ENCODE measurements at regions not wholly inside any gene's neighbourhood (a gene's known extent, or its start where the extent isn't known, plus 50 kb on each side); places are given as distances from the start of the nearest gene placed in this dataset.
A peak's percentile ranks its signal among the peaks of the same experiment; 100 is the strongest.

DNA sequence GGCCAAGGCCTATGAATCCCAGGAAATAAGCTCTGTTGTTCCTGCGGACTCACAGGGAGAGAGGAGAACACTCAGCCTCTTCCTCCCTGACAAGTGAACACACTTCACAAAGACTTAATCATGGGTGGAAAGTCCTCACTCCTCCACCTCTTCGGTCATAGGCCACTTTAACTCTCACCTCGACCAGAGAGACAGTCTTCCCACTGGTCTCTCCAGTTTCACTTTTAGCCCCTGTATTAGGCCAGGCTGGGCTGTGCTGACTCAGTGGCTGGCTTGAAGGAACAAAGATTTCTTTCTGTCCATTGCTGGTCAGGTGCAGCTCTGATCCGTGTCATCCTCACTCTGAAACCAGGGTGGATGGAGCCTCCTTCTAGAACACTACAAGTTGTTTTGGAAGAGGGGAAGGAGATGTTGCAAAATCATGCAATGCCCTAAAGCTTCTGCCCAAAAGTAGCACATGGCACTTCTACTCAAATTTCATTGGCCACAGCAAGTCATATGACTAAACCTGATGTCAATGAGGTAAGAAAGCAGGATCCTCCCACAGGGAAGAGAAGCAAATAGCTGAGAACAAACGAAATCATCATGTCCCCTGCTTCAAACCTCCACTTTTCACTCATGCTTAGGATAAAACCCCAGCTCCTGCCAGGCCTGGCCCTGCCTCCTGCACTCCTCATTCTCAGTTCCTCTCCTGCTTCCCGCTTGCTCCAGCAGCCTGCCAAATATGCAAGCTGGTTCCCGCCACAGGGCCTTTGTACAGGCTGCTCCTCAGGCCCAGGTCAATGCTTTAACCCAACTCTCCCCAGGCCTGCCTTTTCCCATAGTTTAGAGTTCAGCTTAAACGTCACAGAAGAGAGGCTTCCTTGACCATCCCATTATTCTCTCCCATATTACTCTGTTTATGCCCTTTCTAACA, 150.5 kb upstream of the RUNX3 start:
- no peak for DNase-seq

DNA sequence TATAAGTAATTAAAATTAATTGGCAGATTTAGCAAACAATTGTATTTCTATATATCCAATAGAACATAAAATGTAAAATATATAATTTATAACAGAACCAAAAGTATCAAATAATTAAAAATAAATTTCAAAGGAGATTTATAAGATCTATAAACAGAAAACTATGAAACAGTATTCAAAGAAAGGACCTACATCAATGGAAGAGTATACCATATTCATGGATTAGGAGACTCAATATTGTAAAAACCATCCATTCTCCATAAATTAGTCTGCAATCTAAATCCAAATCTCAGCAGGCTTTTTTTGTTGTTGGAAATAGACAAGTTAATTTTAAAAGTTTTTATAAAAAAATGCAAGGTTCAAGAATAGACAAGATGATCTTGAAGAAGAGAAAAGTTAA, 149.0 kb upstream of the RUNX3 start:
- no peak for DNase-seq

DNA sequence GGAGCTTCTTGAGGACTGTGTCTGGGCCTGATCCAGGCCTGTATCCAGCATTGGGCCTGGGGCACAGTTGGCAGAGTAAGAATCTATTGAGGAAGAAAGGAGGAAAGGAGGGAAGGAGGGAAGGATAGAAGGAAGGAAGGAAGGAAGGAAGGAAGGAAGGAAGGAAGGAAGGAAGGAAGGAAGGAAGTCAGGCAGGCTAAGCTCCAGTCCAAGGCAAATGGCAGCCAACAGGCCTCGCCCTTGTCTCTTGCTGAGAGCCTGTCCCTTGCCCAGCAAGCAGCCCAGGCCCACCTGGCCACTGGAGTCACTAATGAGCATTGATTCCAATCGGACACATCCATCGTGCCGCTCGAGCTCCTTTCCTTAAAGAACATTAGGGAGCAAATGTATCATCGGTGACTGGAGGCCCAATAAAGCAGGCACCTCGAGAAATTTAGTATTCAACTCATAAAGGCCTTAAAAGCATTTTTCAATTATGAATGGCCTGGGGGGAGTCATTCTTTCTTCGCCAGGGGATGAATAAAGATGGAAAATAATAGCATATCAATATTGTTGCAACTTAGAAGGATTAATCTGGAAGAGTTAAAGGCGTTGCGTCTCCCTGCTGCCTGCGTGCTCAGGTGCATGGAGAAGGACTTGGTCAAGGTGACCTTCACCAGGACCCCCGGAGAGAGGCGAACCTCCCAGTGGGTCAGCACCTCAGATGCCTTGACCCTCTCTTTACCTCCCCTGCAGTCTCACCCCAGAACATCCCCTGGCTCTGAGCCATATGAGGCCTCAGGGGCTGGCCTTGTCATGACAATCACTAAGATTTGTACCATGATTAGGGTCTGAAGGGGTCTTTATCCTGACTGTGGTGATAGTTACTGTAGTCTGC, 144.5 kb upstream of the RUNX3 start:
- DNase-seq = no peak

DNA sequence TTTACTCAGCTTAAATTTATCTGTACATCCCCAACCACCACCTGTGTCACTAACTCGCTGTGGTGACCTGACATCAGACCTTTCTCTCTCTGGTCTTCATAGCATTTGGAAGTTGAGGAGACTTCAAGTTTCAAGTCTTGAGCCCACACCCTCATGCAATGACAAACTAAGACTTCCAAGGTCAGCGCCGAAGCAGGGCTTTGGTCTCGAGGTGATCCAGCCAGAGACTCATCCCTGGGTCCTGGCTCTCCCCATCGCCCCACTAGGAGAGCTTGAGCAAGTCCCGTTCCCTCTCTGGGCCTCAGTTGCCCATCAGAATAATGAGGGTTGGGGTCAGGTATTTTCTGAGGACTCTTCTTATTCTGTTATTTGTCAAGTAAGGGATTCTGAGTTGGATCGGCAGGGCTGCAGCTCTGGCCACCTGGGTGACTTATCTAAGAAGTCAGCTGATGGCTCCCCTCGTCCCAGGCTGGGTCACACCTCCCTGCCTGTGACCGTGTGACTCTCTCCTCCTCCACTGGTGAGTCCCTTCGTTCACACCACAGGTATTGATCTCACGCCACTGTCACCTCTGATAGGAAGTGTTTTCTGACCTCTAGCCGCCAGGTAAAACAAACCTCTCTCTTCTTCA, 143.7 kb upstream of the RUNX3 start:
- no peak for DNase-seq

DNA sequence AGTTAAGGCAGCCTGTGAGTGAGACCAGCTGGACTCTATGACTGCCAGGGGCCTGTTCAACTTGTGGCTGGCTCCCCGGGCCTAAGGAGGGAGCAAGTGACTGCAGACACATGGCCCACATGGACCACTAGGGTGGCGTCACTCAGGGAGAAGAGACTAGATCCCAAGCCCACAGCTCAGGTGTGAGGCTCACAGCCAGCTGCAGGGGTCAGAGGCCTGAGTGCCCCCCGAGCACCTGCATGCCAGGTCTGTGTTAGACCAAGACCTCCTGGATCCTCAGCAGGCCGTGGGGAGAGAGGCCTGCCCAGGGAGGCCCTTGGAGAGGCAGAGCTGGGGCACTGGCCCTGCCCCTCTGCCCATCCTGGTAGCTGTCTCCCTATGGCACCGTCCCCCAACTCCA, 142.4 kb upstream of the RUNX3 start:
- DNase-seq = no peak

DNA sequence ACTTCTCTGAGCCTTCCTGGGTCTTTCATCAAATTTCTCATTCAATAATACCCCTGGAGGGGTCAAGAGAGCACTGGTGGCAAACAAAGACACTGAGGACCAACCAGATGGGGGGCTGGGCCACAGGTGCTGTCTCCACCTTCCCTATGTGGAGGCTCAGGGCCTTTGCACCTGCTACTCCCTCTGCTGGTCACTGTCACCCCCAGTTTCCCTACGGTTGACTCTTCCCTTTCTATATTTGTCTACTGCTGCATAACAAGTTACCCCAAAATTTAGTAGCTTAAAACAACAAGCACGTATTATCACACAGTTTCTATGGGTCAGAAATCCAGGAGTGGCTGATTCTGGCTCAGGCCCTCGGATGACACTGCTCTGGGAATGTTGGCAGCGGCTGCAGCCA, 138.8 kb upstream of the RUNX3 start:
- peak; percentile 11 for DNase-seq

DNA sequence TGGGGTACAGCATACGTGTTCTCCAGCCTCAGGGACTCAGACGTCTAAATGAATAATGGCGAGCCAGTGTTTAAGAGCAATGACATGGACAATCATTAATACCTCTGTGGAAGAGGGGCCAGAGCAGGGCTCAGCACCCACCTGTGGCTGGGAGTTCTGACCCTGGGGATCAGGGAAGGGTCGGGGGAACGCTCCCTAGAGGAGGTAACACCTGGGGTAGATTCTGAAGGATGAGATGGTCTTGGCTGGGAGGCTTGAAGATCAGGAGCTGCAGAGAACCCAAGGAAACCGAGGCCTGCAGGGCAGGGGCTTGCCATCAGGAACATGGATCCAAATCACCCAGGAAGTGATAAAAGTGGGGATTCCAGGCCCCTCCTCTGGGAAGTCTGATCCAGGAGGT, 138.2 kb upstream of the RUNX3 start:
- no peak for DNase-seq

DNA sequence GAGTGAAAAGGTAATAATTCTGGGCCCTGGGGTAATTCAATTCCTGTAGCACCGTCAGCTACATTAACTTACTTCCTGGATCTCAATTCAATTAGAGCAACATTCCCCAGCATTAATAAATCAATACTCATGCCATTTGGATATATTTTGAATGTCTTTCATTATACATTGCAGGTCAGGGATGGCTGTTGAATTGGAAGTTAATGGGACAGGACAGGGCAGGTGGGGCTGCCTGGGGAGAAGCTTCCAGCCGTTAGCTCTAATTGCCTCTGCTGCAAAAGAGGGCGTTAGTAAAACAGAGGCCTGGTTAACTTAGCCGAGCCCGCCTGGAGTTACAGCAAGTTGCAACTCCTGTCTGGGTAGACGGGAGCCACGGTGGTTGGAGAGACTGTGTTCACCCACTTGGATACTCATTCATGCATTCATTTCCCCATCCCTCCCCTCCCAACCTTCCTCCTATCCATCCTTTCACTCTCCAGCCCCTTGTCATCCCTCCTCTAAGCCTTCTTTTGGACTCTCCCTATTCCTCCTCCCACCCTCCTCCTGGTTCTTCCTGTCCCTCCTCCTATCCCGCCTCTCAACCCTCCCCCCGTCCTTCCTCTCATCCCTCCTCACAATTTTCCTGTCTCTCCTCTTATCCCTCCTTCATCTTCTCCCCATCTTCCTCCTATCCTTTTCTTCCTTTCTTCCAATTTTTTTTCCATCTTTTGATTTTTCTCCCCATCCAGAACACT, 137.6 kb upstream of the RUNX3 start:
- no peak for DNase-seq

DNA sequence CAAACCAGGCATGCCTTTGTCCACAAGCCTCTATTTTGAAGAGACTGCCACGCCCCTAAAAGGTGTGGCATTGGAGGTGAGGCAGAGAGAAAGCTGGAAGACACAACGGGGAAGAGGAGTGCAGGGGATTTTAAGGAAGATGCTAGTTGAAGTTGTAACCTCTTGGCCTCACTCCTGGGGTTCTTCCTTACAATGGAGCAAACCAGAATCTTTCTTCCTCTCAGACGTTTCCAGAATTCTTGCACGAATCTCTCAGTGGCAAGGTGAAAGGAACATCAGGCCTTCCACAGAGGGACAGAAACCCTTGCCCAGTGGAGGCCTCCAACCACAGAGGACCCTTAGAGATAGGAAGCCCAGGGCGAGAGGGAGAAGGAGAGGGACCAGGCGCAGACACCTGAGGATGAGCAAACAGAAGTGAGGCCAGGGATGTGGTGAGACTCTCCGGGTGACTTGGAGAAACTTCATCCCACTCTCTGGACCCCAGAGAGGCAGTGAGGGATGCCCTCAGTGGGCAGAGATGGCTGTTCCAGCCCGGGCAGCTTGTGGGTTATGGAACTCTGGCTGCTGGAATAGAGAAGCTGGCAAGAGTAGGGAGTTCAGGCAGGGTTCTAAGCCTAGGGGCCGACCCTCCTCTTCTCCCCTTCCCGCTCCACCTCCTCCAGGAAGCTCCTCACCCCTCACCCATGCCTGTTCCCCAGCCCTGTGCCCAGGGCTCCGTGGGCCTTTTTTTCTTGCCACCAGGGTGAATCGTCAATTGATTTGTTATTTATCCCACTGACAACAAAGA, 136.8 kb upstream of the RUNX3 start:
- DNase-seq = no peak

DNA sequence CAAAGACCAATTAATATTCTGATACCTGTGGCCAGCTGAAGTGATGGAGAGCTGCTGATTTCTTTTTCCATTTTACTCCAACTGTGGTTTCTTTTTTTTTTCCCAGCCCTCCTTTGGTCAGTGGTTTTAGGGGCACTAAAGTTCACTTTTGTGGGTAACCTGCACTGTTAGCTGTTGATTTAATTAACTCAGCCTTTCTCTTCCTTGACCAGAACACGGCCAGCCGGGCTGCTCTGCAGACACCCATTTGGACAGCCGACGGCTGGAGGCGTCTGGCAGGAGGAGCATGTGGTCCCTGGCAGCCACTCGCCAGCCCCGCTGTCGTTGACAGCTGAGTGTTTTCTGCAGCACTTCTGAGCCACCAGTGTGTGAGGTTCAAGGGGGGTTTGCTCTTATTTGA, 136.2 kb upstream of the RUNX3 start:
- no peak for DNase-seq

DNA sequence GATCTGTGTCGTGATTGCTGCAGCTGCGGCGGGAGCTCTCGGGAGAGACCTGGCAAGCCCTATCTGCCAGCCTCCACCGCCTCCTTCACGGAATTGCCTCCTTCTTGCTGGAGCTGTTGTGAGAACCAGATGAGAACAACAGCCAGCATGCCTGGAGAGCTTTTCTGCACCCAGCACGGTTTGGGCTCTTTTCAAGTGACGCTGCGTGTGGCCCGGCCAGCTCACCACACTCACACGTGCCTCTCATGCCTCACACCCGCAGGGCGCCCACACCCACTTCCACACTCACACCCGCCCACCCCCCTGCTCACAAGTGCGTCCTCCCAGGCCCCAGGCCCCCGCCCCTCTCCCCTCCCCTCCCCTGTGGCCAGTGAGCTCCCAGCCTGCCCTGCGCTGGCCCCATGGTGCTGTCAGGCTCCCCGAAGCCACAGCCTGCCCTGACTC, 135.7 kb upstream of the RUNX3 start:
- no peak for DNase-seq

DNA sequence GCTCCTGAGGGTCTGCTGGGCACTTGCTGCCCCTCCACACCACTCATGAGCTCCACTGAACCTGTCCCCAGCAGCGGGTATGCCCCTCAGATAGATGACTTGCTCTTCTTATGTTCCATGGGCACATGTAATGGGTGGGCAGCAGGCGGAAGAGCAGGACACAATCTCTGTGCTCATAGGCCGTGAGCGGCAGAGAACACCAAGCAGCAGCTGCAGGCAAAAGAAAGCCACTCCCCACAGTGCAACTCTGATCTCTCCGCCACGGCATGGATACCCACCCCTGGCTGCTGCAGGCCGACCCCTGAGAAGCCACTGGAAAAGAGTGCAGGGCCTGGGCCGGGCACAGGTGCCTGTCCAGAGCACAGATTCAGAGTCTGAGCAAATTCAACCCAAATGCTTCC, 135.2 kb upstream of the RUNX3 start:
- no peak for DNase-seq

DNA sequence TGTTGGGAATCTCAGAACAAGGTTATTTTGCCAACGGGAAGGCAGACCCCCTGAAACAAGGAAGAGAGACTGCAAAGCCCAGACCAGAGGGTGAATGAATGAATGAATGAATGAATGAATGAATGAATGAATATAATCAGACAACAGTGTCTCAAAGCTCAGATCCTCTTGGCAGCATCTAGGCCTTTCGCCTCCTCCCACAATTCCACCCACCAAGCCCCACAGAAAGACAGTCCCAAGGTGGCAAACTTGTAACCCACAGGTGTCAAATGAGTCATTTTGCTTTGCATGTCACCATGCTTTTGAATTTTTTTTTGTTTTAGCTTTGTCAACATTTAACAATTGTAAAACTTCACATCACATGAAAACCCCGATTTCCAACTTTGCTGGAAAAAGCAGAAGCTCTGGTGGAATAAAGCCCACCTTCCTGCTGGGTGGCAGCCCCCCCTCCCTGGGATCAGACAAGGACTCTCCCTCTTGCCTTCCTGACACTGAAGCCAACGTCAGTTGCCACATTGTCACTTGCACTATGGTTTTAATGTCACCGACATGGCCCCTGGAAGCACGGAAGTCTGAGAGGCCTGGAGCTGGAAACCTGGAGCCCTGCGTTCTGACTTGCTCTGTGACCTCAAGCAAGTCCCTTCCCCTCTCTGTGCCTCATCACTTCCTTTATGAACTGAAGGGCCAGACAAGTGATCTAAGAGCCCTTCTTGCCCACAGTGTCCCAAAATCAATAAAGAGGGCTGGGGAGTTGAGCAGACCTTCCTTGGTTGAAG, 134.6 kb upstream of the RUNX3 start:
- peak; percentile 55 for DNase-seq

DNA sequence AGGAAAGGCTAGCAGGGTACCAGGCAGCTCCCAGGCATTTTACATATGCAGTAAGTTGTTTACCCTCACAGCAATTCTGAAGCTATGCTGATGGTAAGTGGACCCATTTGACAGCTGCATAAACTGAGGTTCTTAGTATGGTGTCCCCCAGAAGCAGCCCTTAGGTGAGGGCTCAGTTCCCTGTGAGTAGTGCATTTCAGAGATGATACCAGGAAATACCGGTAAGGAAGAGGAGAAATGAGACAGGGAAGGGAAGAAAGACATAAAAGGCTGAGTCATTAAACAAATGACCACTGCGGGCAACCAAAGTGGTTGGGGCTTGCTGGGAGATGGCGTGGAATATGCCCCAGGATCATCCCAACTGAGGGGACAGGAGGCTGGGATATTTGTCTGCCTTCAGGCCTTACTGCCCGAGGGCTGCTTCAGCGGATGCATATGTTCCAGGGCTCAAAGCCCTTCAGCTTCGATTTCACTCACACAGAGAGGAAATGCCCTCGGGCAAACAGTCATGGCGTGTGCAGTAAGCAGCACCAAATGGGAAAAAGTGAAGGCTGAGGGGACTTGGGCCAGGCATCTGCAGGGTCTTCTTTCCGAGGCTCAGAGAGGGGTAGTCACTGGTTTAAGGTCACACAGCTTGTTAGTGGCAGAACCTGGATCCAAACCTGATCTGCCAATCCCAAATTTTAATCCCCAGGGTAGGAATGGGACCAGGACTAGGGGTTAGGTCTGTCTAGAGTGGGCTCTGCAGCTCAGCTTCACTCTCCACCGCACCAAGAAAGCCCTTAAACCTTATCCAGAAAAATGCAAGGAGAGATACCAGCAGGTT, 133.7 kb upstream of the RUNX3 start:
- no peak for DNase-seq

DNA sequence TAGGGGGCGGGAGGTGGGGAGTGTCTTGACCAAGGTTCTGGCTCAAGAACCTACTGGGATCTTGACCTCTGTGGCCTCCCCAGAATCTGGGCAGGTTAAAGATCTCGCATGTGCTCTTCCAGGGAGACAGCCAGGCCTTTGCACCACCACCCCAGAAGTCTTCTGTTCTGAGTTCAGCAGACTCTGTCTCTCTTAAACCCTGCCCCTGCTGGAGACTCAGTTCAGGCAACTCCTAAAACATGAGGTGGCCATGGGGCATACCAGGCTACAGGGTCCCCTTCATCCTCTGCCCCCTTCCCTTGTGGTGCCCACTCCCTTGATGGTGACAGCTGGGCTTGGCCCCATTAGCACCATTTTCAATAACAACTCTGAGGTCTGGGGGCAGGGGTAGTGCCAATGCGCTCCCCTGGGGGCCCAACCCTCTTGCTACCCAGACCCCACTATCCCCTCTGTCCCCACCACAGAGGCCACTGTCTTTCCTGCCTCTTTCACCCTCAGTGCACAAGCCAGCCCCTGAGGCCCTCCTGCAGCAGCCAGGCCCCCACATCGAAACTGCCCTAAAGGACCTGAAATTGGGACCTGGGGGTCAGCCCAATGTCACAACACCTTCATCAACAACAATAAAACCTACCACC, 132.7 kb upstream of the RUNX3 start:
- no peak for DNase-seq

DNA sequence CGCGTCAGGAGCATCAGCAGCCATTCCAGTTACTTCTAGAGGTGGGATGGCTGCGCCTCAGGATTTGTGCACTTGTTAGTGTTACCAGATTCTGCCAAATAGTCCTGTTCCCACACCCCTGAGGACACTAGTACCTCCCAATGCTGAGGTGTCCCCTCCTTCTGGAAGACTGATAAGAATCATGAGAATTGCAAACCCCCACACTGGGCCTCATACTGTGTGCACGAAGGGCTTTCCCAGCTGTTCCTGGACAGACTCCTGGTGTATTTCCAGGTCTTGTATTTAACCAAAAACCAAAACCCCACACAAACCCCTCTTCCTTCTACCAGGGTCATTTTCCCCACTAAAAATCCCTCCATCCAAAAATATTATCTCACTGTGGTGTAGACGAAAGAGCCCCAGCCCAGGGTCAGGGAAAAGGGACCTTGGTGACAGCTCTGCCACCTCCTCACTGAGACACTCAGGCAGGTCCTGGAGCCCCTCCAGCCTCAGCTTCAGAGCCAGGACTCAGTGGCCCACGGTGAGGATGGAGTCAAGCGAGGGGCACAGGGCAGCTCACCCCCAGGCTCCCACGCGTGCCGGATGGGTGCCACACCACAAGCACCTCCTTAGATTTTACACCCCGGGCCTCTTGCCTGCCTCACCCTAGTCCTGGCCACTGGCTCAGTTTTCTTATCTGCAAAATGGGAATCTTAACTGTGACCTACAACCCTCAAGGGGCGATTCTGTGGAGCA, 131.4 kb upstream of the RUNX3 start:
- no peak for DNase-seq

DNA sequence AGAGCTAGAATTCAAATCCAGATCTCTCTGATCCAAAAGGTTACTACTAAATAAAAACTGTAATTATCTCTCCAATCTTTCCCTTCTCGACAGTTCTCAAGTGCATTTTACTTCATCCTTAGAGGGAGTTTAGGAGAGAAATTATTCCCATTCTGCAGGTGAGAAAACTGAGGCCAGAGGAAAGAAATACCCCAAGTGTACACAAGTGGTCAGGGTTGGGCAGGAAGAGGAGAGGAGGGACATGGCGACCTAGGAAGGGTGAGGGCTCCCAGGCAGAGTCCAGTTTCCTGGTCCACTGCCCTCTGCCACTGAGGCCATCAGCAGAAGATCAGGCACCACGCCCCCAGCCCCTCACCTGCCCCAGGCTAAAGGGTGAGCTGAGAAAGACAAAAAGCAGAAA, 127.1 kb upstream of the RUNX3 start:
- no peak for DNase-seq

DNA sequence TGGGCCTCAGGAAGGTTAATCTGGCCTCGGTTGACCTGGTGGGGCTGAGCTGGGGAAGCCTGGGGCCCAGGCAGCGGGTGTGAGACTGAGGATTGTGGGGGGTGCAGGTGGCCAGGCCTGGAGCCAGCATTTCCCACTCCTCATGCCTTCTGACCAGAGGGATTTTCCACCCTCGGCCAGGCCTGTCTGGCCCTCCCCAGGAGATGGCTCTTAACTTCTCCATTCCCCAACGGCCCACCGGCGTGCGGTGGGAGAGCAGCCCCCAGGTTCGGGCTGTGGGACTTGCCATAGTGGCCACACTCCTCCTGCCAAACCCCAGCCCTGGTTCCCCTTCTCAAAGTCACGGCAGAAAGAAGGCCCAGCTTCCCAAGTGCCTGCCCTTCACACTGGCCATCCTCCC, 126.5 kb upstream of the RUNX3 start:
- DNase-seq = no peak

DNA sequence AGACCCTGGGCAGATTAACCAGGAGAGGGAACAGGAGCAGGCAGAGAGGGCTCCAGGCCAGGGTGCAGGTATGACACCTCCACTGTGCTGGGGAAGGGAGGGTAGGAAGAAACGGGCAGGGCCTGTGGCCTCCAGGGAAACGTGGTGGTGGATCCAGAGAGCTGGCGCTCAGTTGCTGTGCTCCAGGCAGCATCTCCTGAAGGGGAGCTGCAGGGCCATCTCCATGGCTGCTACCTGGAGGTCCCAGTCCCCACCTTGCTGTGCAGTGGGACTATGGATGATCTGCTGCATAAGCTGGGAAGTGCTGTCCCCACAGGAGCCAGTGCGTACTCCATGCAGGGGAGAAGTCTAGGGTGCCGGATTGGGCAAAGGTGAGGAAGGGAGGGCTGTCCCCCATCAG, 125.9 kb upstream of the RUNX3 start:
- no peak for DNase-seq

All from activated CD4-positive, alpha-beta T cell treated with anti-CD3 and anti-CD28 coated beads, Interleukin-2, amount 50 U/mL, for 16 hours (primary cell).